ENCODE measurements at regions not wholly inside any gene's neighbourhood (a gene's known extent, or its start where the extent isn't known, plus 50 kb on each side); places are given as distances from the start of the nearest gene placed in this dataset.

DNA sequence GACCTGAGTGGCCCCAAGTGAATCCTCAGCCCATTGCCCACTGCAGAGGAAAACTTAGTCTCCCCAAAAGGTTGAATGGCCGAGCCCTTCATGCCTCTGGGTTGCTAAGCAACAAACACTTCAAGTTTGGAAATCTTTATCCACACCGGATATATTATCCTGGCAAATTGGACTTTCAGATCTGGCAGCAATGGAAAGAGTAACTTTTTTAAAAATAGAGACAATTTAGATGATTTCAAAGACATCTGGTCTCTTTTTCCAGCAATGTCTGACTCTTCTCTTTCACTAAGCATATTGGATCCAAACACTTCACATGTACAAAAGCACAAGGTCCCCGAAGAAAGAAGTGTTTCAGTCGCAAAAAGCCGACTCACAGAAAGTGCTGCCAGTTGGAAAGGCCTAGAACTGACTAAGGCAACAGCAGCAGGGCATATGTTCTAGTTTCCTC lies 505.3 kb downstream of the SOX6 start:
- peaks cover 0 to 11% of the 10 kb centered on the region in 2 donors for H3K4me1 ChIP-seq
- no peaks in the 10 kb centered on the region for H3K36me3 ChIP-seq
- peak overlapping the region in 1 of 2 donors; percentile 21 for H3K27ac ChIP-seq
- no peaks in the 10 kb centered on the region for H3K27me3 ChIP-seq
- no peak for TF ChIP-seq POLR2A (IDR thresholded peaks at IDR 0.05)
- TF ChIP-seq, protein P1, sequence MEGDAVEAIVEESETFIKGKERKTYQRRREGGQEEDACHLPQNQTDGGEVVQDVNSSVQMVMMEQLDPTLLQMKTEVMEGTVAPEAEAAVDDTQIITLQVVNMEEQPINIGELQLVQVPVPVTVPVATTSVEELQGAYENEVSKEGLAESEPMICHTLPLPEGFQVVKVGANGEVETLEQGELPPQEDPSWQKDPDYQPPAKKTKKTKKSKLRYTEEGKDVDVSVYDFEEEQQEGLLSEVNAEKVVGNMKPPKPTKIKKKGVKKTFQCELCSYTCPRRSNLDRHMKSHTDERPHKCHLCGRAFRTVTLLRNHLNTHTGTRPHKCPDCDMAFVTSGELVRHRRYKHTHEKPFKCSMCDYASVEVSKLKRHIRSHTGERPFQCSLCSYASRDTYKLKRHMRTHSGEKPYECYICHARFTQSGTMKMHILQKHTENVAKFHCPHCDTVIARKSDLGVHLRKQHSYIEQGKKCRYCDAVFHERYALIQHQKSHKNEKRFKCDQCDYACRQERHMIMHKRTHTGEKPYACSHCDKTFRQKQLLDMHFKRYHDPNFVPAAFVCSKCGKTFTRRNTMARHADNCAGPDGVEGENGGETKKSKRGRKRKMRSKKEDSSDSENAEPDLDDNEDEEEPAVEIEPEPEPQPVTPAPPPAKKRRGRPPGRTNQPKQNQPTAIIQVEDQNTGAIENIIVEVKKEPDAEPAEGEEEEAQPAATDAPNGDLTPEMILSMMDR (IDR thresholded peaks at IDR 0.05): no peak
- intact Hi-C loops (cut with DNase I; ENCODE audit: low total_unique reads): no loop called here
- no peaks in the 10 kb centered on the region for H3K9me3 ChIP-seq
- no peak for DNase-seq
- H3K4me3 ChIP-seq: no peak overlapping the region

DNA sequence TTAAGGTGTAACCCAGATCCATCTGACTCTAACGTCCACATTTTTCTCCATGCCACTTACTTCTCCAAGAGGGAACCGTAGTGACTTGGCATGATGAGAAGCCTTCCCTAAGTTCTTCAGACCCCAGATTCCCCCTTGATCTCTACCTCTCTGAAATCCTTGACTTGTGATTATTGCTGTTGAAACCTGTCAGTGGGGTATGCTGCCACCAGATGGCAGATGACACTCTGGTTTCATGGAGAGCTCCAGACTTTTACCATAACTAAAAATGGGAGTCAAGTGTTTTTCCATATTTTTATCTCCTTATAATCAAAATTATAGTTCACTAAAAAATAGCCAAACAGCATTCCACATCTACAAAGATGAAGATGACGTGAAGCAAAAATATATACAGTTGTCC lies 504.2 kb downstream of the SOX6 start:
- intact Hi-C loops (cut with DNase I; ENCODE audit: low total_unique reads): no loop called here
- no peak for TF ChIP-seq POLR2A (IDR thresholded peaks at IDR 0.05)
- TF ChIP-seq, protein P1 (IDR thresholded peaks at IDR 0.05): no peak
- no peaks in the 10 kb centered on the region for H3K9me3 ChIP-seq
- no peak overlapping the region for H3K4me3 ChIP-seq
- no peak for DNase-seq
- no peaks in the 10 kb centered on the region for H3K36me3 ChIP-seq
- H3K27ac ChIP-seq: no peak overlapping the region
- H3K4me1 ChIP-seq: peaks cover 0 to 11% of the 10 kb centered on the region in 2 donors
- H3K27me3 ChIP-seq: no peaks in the 10 kb centered on the region

DNA sequence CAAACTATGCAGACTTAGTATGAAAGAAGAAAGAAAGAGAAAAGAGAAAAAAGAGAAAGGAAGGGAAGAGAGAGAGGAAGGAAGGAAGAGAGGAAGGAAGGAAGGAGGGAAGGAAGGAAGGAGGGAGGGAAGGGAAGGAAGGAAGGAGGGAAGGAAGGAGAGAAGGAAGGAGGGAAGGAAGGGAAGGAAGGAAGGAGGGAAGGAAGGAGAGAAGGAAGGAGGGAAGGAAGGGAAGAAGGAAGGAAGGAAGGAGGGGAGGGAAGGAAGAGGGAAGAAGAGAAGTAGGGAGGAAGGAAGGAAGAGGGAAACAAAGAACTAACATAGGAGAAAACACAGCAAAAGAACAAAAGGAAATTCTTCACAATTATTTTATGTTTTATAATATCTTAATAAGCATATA lies 502.1 kb downstream of the SOX6 start:
- intact Hi-C loops (cut with DNase I; ENCODE audit: low total_unique reads): no loop called here
- Histone ChIP-seq H3K9me3 (no peaks in the 10 kb centered on the region), H3K36me3 (no peaks in the 10 kb centered on the region), H3K27ac (no peak overlapping the region), H3K4me1 (peaks cover 0 to 11% of the 10 kb centered on the region in 2 donors), H3K27me3 (no peaks in the 10 kb centered on the region), H3K4me3 (no peak overlapping the region)
- TF ChIP-seq POLR2A (IDR thresholded peaks at IDR 0.05): no peak
- TF ChIP-seq, protein P1 (IDR thresholded peaks at IDR 0.05): no peak
- DNase-seq: no peak

DNA sequence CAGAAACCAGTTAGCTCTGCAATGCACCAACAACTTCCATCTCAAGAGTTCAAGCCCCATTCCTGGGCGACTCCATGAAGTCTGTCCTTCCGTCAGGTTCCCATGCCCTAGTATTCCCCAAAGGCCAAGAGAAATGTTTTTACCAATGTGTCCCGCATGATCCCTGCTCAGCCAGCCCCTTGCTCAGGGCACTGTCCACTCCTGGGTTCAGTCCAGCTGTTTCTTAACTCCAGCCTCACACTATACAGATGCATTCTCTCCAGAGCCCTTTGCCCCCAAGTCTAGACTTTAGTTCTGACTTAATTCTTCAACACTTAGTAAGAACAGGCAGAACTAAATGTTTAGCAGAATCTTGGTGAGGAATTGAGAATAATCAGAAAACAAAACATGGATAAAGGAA lies 497.5 kb downstream of the SOX6 start:
- no peak for TF ChIP-seq POLR2A (IDR thresholded peaks at IDR 0.05)
- TF ChIP-seq, protein P1 (IDR thresholded peaks at IDR 0.05): no peak
- no peak for DNase-seq
- Histone ChIP-seq H3K27me3 (no peaks in the 10 kb centered on the region), H3K9me3 (no peaks in the 10 kb centered on the region), H3K36me3 (no peaks in the 10 kb centered on the region), H3K27ac (no peak overlapping the region), H3K4me3 (no peak overlapping the region), H3K4me1 (no peaks in the 10 kb centered on the region)
- intact Hi-C loops (cut with DNase I; ENCODE audit: low total_unique reads): no loop called here

DNA sequence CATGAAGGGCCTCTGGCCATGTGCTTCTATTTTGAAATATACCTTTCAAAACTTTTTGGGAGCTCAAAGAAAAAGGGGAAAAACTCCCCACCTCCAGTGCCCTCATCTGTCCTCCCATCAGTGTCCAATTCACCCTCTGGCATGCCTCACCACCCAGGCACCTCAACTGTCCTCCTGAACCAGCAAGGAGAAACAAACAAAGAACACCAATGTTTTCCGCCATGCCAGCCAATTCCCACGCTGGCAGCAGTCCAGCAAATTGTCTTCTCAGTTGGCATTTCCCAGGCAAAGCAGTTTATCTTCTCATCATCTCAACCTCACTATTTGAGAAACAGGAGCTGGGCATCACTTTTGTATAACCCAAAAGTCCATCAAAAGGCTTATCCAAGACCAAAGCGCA lies 496.9 kb downstream of the SOX6 start:
- no peaks in the 10 kb centered on the region for H3K27me3 ChIP-seq
- intact Hi-C loops (cut with DNase I; ENCODE audit: low total_unique reads): no loop called here
- H3K9me3 ChIP-seq: no peaks in the 10 kb centered on the region
- TF ChIP-seq, protein P1 (IDR thresholded peaks at IDR 0.05): no peak
- TF ChIP-seq POLR2A (IDR thresholded peaks at IDR 0.05): no peak
- no peak overlapping the region for H3K27ac ChIP-seq
- no peaks in the 10 kb centered on the region for H3K36me3 ChIP-seq
- no peak overlapping the region for H3K4me3 ChIP-seq
- no peaks in the 10 kb centered on the region for H3K4me1 ChIP-seq
- no peak for DNase-seq

Data from uterus (tissue), 3 donors.